ENCODE measurements at regions not wholly inside any gene's neighbourhood (a gene's known extent, or its start where the extent isn't known, plus 50 kb on each side); places are given as distances from the start of the nearest gene placed in this dataset.

GRCh38 chrX:147468600-147468999 lies 443.1 kb upstream of the FMR1 start:
- Histone ChIP-seq H3K36me3 (ENCODE audit: control insufficient read depth, insufficient read depth, low read length) (no peaks in the 10 kb centered on the region), H3K4me1 (ENCODE audit: control insufficient read depth, insufficient read depth, low read length) (no peaks in the 10 kb centered on the region), H3K9me3 (ENCODE audit: control insufficient read depth, insufficient read depth, low read length) (no peaks in the 10 kb centered on the region), H3K4me3 (ENCODE audit: low read length) (no peak overlapping the region), H3K27ac (ENCODE audit: low read length) (no peak overlapping the region), H3K27me3 (ENCODE audit: control insufficient read depth, insufficient read depth, low read length) (no peaks in the 10 kb centered on the region)
- no peak overlapping the region for H3K4me3 Mint-ChIP-seq
- H3K36me3 Mint-ChIP-seq: no peaks in the 10 kb centered on the region
- no CpG with 5 or more reads among the region's 4 CpGs for WGBS (ENCODE audit: insufficient coverage)
- H3K27me3 Mint-ChIP-seq (ENCODE audit: low read depth in 2 of 2): no peaks in the 10 kb centered on the region
- H3K4me1 Mint-ChIP-seq: no peaks in the 10 kb centered on the region
- no peak overlapping the region for H3K27ac Mint-ChIP-seq
- TF ChIP-seq CTCF (IDR thresholded peaks at IDR 0.05): no peak
- intact Hi-C loops (cut with micrococcal nuclease): no loop called here
- ATAC-seq (no peak), DNase-seq (no peak)
- H3K9me3 Mint-ChIP-seq: peaks cover 0 to 7% of the 10 kb centered on the region in 2 donors

- WGBS (ENCODE audit: insufficient coverage): 19% methylated on average over 6 of the region's 7 CpGs
- Histone ChIP-seq H3K9me3 (ENCODE audit: control insufficient read depth, insufficient read depth, low read length) (no peaks in the 10 kb centered on the region), H3K4me1 (ENCODE audit: control insufficient read depth, insufficient read depth, low read length) (no peaks in the 10 kb centered on the region), H3K27me3 (ENCODE audit: control insufficient read depth, insufficient read depth, low read length) (no peaks in the 10 kb centered on the region), H3K27ac (ENCODE audit: low read length) (no peak overlapping the region), H3K36me3 (ENCODE audit: control insufficient read depth, insufficient read depth, low read length) (no peaks in the 10 kb centered on the region), H3K4me3 (ENCODE audit: low read length) (no peak overlapping the region)
- DNase-seq (peak in 1 of 2 donors; percentile 2), ATAC-seq (no peak)
- no peak for TF ChIP-seq CTCF (IDR thresholded peaks at IDR 0.05)
- no peaks in the 10 kb centered on the region for H3K9me3 Mint-ChIP-seq
- H3K36me3 Mint-ChIP-seq: no peaks in the 10 kb centered on the region
- no peaks in the 10 kb centered on the region for H3K4me1 Mint-ChIP-seq
- no peak overlapping the region for H3K4me3 Mint-ChIP-seq
- H3K27ac Mint-ChIP-seq: no peak overlapping the region
- intact Hi-C loops (cut with micrococcal nuclease): loop anchor here (5.0 kb wide), 1 partner anchor 326 kb away; no protein-coding TSS in a partner anchor
- no peaks in the 10 kb centered on the region for H3K27me3 Mint-ChIP-seq (ENCODE audit: low read depth in 2 of 2)
These were observed 435.7 kb upstream of the FMR1 start for GRCh38 chrX:147476008-147476407.

- Mint-ChIP-seq H3K4me3 (no peak overlapping the region), H3K36me3 (no peaks in the 10 kb centered on the region), H3K4me1 (no peaks in the 10 kb centered on the region), H3K27ac (no peak overlapping the region), H3K27me3 (ENCODE audit: low read depth in 2 of 2) (no peaks in the 10 kb centered on the region), H3K9me3 (peaks cover 0 to 2% of the 10 kb centered on the region in 2 donors)
- ATAC-seq: no peak
- Histone ChIP-seq H3K4me1 (ENCODE audit: control insufficient read depth, insufficient read depth, low read length) (no peaks in the 10 kb centered on the region), H3K27me3 (ENCODE audit: control insufficient read depth, insufficient read depth, low read length) (no peaks in the 10 kb centered on the region), H3K4me3 (ENCODE audit: low read length) (no peak overlapping the region), H3K27ac (ENCODE audit: low read length) (no peak overlapping the region), H3K9me3 (ENCODE audit: control insufficient read depth, insufficient read depth, low read length) (no peaks in the 10 kb centered on the region), H3K36me3 (ENCODE audit: control insufficient read depth, insufficient read depth, low read length) (no peaks in the 10 kb centered on the region)
- TF ChIP-seq CTCF (IDR thresholded peaks at IDR 0.05): no peak
- DNase-seq: no peak
- 100% methylated on average over 1 of the region's 2 CpGs for WGBS (ENCODE audit: insufficient coverage)
- intact Hi-C loops (cut with micrococcal nuclease): loop anchor here (5.0 kb wide), 1 partner anchor 323 kb away; no protein-coding TSS in a partner anchor
These were observed 432.8 kb upstream of the FMR1 start for GRCh38 chrX:147478899-147479298.

GRCh38 chrX:147485207-147485606 lies 426.5 kb upstream of the FMR1 start:
- no peaks in the 10 kb centered on the region for H3K4me1 Mint-ChIP-seq
- DNase-seq: no peak
- H3K4me3 Mint-ChIP-seq: no peak overlapping the region
- no peak overlapping the region for H3K27ac ChIP-seq (ENCODE audit: low read length)
- no peak for TF ChIP-seq CTCF (IDR thresholded peaks at IDR 0.05)
- no peaks in the 10 kb centered on the region for H3K36me3 ChIP-seq (ENCODE audit: control insufficient read depth, insufficient read depth, low read length)
- peaks cover 0 to 8% of the 10 kb centered on the region in 2 donors for H3K27me3 Mint-ChIP-seq (ENCODE audit: low read depth in 2 of 2)
- H3K36me3 Mint-ChIP-seq: no peaks in the 10 kb centered on the region
- no peak for ATAC-seq
- no peaks in the 10 kb centered on the region for H3K9me3 ChIP-seq (ENCODE audit: control insufficient read depth, insufficient read depth, low read length)
- H3K4me1 ChIP-seq (ENCODE audit: control insufficient read depth, insufficient read depth, low read length): no peaks in the 10 kb centered on the region
- intact Hi-C loops (cut with micrococcal nuclease): no loop called here
- no peak overlapping the region for H3K4me3 ChIP-seq (ENCODE audit: low read length)
- H3K9me3 Mint-ChIP-seq: peaks cover 2 to 3% of the 10 kb centered on the region in 2 donors
- no peaks in the 10 kb centered on the region for H3K27me3 ChIP-seq (ENCODE audit: control insufficient read depth, insufficient read depth, low read length)
- WGBS (ENCODE audit: insufficient coverage): 98% methylated on average over 2 of the region's 2 CpGs
- H3K27ac Mint-ChIP-seq: no peak overlapping the region
